ENCODE measurements at regions not wholly inside any gene's neighbourhood (a gene's known extent, or its start where the extent isn't known, plus 50 kb on each side); places are given as distances from the start of the nearest gene placed in this dataset.

DNA sequence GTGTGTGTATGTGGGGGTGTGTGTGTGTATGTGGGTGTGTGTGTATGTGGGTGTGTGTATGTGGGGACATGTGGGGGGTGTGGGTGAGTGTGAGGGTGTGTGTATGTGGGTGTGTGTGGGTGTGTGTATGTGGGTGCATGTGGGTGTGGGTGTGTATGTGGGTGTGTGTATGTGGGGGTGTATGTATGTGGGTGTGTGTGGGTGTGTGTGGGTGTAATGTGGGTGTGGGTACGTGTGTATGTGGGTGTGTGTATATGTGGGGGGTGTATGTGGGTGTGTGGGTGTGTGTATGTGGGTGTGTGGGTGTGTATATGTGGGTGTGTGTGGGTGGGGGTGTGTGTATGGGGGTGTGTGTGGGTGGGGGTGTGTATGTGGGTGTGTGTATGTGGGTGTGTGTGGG, 106.7 kb downstream of the SPATA19 start:
- peaks cover 9% of the 10 kb centered on the region for H3K9me3 Mint-ChIP-seq
- no peak overlapping the region for H3K4me3 Mint-ChIP-seq
- no peak for DNase-seq
- H3K27ac Mint-ChIP-seq = peak overlapping the region; percentile 72
- H3K36me3 Mint-ChIP-seq = no peaks in the 10 kb centered on the region
- no peaks in the 10 kb centered on the region for H3K4me1 Mint-ChIP-seq
- H3K27me3 Mint-ChIP-seq = no peaks in the 10 kb centered on the region

GRCh38 chr11:133733631-133734030, 111.7 kb downstream of the SPATA19 start:
- H3K27ac Mint-ChIP-seq = no peak overlapping the region
- no peaks in the 10 kb centered on the region for H3K4me1 Mint-ChIP-seq
- peaks cover 7% of the 10 kb centered on the region for H3K9me3 Mint-ChIP-seq
- H3K4me3 Mint-ChIP-seq = no peak overlapping the region
- no peaks in the 10 kb centered on the region for H3K27me3 Mint-ChIP-seq
- no peaks in the 10 kb centered on the region for H3K36me3 Mint-ChIP-seq
- DNase-seq = no peak

GRCh38 chr11:133732109-133732674, 113.1 kb downstream of the SPATA19 start:
- no peaks in the 10 kb centered on the region for H3K27me3 Mint-ChIP-seq
- no peaks in the 10 kb centered on the region for H3K4me1 Mint-ChIP-seq
- no peak overlapping the region for H3K27ac Mint-ChIP-seq
- H3K36me3 Mint-ChIP-seq = no peaks in the 10 kb centered on the region
- H3K9me3 Mint-ChIP-seq = peaks cover 3% of the 10 kb centered on the region
- no peak for DNase-seq
- no peak overlapping the region for H3K4me3 Mint-ChIP-seq

DNA sequence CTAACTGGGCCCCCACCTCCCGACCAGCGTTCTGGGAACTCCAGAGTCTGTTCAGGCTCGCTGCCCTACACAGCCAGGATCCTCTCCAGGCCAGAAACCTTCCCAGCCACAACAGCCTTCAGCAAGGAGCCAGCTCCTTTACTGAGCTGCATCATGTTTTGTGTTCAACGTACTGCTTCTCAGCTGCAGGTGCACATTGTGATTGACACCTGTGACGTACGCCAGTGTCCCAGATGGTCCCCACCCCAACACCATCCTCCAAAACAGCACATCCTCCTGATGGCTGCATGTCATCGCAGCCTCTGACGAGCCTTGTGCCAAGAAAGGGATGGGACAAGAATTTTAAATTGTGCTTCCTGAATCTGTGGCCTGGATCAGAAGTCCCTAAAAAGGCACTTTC, 117.5 kb downstream of the SPATA19 start:
- Mint-ChIP-seq H3K27me3 (no peaks in the 10 kb centered on the region), H3K4me1 (no peaks in the 10 kb centered on the region), H3K4me3 (no peak overlapping the region), H3K36me3 (no peaks in the 10 kb centered on the region), H3K27ac (no peak overlapping the region), H3K9me3 (no peaks in the 10 kb centered on the region)
- DNase-seq = no peak

DNA sequence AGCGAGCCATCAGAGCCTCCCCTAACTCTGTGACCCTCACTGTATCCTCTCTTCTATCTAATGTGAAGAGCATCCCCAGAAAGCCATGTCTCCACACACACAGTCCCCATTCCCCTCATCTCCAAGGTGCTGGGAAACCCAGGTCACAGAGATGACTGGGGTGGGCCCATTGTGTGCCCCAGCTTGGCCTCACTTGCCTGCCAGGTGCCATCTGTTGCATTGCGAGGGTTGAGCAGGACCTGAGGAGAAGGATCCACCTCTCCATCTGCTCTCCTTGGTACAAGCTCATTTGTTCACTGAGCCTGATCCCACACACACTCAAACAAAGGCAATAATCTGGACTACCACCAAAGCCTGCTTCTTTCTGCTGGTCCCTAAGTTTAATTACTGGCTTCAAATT, 118.8 kb downstream of the SPATA19 start:
- no peaks in the 10 kb centered on the region for H3K4me1 Mint-ChIP-seq
- H3K4me3 Mint-ChIP-seq = no peak overlapping the region
- no peak overlapping the region for H3K27ac Mint-ChIP-seq
- H3K9me3 Mint-ChIP-seq = no peaks in the 10 kb centered on the region
- no peaks in the 10 kb centered on the region for H3K27me3 Mint-ChIP-seq
- H3K36me3 Mint-ChIP-seq = no peaks in the 10 kb centered on the region
- DNase-seq = no peak

DNA sequence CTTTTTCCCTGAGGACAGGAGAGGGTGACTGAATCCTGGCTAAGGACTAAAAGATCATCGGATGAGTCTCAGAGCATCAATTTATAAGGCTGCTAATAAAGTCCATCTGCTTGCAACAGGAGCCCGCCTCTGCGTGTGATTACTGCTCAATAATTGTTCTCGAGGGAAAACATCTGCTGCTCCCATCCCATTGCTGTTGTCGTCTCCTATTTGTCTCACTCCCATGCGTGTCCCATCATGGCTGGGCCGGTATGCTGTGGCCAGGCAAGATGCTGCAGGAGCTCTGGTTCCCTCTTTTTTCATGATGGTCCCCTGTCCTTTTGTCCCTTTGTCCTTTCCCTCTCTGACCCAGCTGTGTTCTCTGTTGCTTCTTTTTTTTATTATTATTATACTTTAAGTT, 121.2 kb downstream of the SPATA19 start:
- no peak overlapping the region for H3K27ac Mint-ChIP-seq
- DNase-seq = no peak
- no peaks in the 10 kb centered on the region for H3K36me3 Mint-ChIP-seq
- H3K9me3 Mint-ChIP-seq = no peaks in the 10 kb centered on the region
- H3K4me3 Mint-ChIP-seq = no peak overlapping the region
- no peaks in the 10 kb centered on the region for H3K4me1 Mint-ChIP-seq
- H3K27me3 Mint-ChIP-seq = no peaks in the 10 kb centered on the region

DNA sequence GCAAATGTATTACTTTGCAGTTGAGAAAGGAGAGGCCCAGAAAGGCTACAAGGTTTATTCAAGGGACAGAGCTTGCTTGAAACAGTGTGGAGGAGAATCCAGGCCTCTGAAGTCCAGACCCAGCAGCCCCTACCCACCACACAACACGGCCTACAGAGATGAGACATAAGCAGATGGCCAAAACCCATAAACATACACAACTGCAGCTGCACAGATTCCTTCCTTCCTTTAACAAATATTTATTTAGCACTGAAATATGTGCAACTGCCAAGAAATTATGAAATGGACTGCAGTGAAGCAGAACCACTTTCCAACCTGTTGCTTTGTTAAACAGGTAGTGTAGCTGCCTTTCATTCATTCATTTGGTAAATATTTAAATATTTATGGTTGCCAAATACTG, 122.3 kb downstream of the SPATA19 start:
- Mint-ChIP-seq H3K4me3 (no peak overlapping the region), H3K27me3 (no peaks in the 10 kb centered on the region), H3K27ac (no peak overlapping the region), H3K9me3 (no peaks in the 10 kb centered on the region), H3K36me3 (no peaks in the 10 kb centered on the region), H3K4me1 (no peaks in the 10 kb centered on the region)
- no peak for DNase-seq

DNA sequence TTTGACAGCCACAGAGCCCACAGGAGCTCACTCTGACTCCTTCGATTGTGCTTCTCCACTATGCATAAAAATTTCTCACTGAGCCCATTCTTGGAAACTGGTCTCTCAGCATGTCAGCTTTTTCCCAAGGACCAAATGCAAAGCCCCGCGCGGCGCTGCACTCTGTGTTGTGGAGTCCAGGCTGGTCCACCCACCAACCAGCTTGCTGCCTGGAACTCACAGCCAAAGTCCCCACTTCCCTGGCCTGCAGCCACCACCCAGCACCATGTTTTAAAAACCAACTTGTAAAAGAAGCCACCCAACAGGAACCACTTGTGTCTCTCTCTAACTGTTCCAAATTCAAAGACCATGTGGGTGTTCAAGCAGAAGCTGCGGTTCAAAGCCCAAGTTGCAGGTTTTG, 124.4 kb downstream of the SPATA19 start:
- Mint-ChIP-seq H3K9me3 (no peaks in the 10 kb centered on the region), H3K27ac (no peak overlapping the region), H3K36me3 (no peaks in the 10 kb centered on the region), H3K27me3 (no peaks in the 10 kb centered on the region), H3K4me3 (no peak overlapping the region), H3K4me1 (no peaks in the 10 kb centered on the region)
- no peak for DNase-seq

- H3K9me3 Mint-ChIP-seq = no peaks in the 10 kb centered on the region
- H3K4me3 Mint-ChIP-seq = no peak overlapping the region
- no peaks in the 10 kb centered on the region for H3K36me3 Mint-ChIP-seq
- H3K4me1 Mint-ChIP-seq = no peaks in the 10 kb centered on the region
- DNase-seq = no peak
- H3K27me3 Mint-ChIP-seq = no peaks in the 10 kb centered on the region
- no peak overlapping the region for H3K27ac Mint-ChIP-seq
Measured at GRCh38 chr11:133719532-133720235, 125.6 kb downstream of the SPATA19 start.

DNA sequence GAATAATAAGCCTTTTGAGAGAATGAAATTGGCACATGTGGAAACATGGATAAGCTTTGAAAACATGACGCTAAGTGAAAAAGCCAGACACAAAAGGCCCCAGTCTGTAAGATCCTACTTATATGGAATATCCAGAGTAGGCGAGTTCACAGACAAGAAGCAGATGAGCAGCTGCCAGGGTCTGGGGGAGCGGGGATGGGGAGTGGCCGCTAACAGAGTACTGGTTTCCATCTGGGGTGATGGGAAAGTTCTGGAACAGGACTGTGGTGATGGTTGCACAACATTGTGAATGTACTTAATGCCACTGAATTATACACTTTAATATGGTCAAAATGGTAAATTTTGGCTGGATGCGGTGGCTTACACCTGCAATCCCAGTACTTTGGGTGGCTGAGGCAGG, 126.5 kb downstream of the SPATA19 start:
- H3K9me3 Mint-ChIP-seq = no peaks in the 10 kb centered on the region
- no peak for DNase-seq
- H3K4me1 Mint-ChIP-seq = no peaks in the 10 kb centered on the region
- no peaks in the 10 kb centered on the region for H3K36me3 Mint-ChIP-seq
- H3K27me3 Mint-ChIP-seq = no peaks in the 10 kb centered on the region
- H3K4me3 Mint-ChIP-seq = no peak overlapping the region
- H3K27ac Mint-ChIP-seq = no peak overlapping the region

DNA sequence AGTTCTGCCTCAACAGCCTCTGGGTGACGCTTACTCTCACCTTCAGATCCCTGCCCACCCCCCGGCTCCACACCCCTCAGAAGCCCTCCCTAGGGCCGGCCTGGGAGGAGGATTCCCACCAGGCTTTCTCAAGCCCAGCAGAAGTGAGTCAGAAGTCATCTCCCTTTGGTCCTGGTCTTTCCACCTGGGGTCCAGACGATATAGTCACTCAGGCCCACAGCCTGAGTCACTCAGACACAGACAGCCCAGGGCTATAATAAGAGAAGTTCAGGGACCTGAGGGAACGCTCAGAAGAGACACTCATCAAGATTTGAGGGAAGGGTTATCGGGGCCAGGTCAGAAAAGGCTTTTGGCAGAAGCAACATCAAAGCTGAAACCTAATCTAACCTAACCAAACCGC, 127.1 kb downstream of the SPATA19 start:
- no peak overlapping the region for H3K4me3 Mint-ChIP-seq
- H3K4me1 Mint-ChIP-seq = no peaks in the 10 kb centered on the region
- H3K27ac Mint-ChIP-seq = no peak overlapping the region
- no peaks in the 10 kb centered on the region for H3K9me3 Mint-ChIP-seq
- no peaks in the 10 kb centered on the region for H3K27me3 Mint-ChIP-seq
- no peaks in the 10 kb centered on the region for H3K36me3 Mint-ChIP-seq
- DNase-seq = no peak

DNA sequence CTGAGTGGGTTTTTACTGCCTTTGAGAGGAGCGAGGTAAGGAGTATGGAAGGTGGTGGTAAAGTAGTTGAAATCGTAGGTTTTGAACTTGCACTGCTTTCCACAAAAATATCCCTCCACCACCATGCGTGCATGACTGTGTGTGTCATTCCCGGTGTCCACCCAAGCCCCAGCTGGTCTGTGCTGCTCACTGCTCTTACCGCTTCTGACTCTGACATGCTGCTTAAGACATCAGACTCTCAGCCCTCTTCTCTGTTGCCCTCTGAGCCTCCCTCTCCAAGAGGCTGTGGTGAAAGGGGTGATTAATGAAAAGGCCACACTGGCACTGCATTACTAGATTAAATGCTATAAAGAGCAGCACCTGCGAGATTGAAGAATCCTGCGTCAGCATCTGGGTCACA, 128.7 kb downstream of the SPATA19 start:
- Mint-ChIP-seq H3K36me3 (no peaks in the 10 kb centered on the region), H3K4me1 (no peaks in the 10 kb centered on the region), H3K27me3 (no peaks in the 10 kb centered on the region), H3K4me3 (no peak overlapping the region), H3K27ac (no peak overlapping the region), H3K9me3 (no peaks in the 10 kb centered on the region)
- DNase-seq = no peak

DNA sequence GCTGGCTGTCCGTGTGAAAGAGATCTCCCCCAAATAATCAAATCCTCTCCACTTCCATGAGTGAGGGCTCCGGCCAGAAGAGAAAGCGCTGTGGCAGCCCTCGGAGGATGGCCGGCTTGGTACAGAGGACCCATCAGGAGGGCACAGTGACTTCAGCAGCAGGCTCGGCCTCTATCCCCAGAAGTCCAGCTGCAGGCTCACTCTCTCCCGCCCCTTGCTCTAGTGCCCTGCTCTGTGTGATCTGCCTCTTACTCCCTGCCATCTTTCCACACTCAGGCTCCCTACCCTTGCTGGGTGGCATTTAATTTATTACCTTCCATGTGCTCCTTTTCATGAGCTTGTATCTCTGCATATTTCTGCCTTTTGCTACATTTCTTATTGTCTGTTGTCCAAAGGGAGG, 129.7 kb downstream of the SPATA19 start:
- H3K9me3 Mint-ChIP-seq = no peaks in the 10 kb centered on the region
- no peak overlapping the region for H3K27ac Mint-ChIP-seq
- DNase-seq = no peak
- H3K4me1 Mint-ChIP-seq = no peaks in the 10 kb centered on the region
- no peak overlapping the region for H3K4me3 Mint-ChIP-seq
- H3K27me3 Mint-ChIP-seq = no peaks in the 10 kb centered on the region
- H3K36me3 Mint-ChIP-seq = no peaks in the 10 kb centered on the region

GRCh38 chr11:133714471-133715375, 130.6 kb downstream of the SPATA19 start:
- Mint-ChIP-seq H3K36me3 (no peaks in the 10 kb centered on the region), H3K4me1 (no peaks in the 10 kb centered on the region), H3K27me3 (no peaks in the 10 kb centered on the region), H3K27ac (no peak overlapping the region), H3K4me3 (no peak overlapping the region), H3K9me3 (no peaks in the 10 kb centered on the region)
- no peak for DNase-seq

- H3K4me3 Mint-ChIP-seq = no peak overlapping the region
- H3K4me1 Mint-ChIP-seq = no peaks in the 10 kb centered on the region
- no peaks in the 10 kb centered on the region for H3K9me3 Mint-ChIP-seq
- no peak overlapping the region for H3K27ac Mint-ChIP-seq
- H3K36me3 Mint-ChIP-seq = no peaks in the 10 kb centered on the region
- no peaks in the 10 kb centered on the region for H3K27me3 Mint-ChIP-seq
- no peak for DNase-seq
Measured at GRCh38 chr11:133713844-133714243, 131.5 kb downstream of the SPATA19 start.

Data from activated naive CD8-positive, alpha-beta T cell treated with anti-CD3 and anti-CD28 coated beads for 36 hours (primary cell).